ENCODE measurements at regions not wholly inside any gene's neighbourhood (a gene's known extent, or its start where the extent isn't known, plus 50 kb on each side); places are given as distances from the start of the nearest gene placed in this dataset.
A peak's percentile ranks its signal among the peaks of the same experiment; 100 is the strongest.

GRCh38 chr2:129756276-129756675, 223.2 kb upstream of the RAB6C start:
- DNase-seq, result no peak

GRCh38 chr2:129757366-129757914, 222.0 kb upstream of the RAB6C start:
- no peak for DNase-seq

GRCh38 chr2:129757915-129758783, 221.3 kb upstream of the RAB6C start:
- DNase-seq, result no peak

GRCh38 chr2:129758784-129759471, 220.5 kb upstream of the RAB6C start:
- DNase-seq, result no peak

- no peak for DNase-seq
These were observed 219.9 kb upstream of the RAB6C start for GRCh38 chr2:129759472-129760010.

GRCh38 chr2:129760669-129761068, 218.8 kb upstream of the RAB6C start:
- DNase-seq, result no peak

- no peak for DNase-seq
These were observed 217.9 kb upstream of the RAB6C start for GRCh38 chr2:129761569-129762021.

GRCh38 chr2:129762386-129763189, 216.9 kb upstream of the RAB6C start:
- no peak for DNase-seq

- DNase-seq, result no peak
These were observed 216.1 kb upstream of the RAB6C start for GRCh38 chr2:129763190-129763846.

GRCh38 chr2:129763966-129764365, 215.5 kb upstream of the RAB6C start:
- no peak for DNase-seq

GRCh38 chr2:129764376-129765325, 214.8 kb upstream of the RAB6C start:
- DNase-seq, result no peak

GRCh38 chr2:129765326-129765677, 214.2 kb upstream of the RAB6C start:
- DNase-seq, result no peak

GRCh38 chr2:129765678-129766351, 213.7 kb upstream of the RAB6C start:
- DNase-seq, result peak; percentile 18

- peak; percentile 16 for DNase-seq
These were observed 213.0 kb upstream of the RAB6C start for GRCh38 chr2:129766374-129766993.

GRCh38 chr2:129767346-129768035, 212.0 kb upstream of the RAB6C start:
- no peak for DNase-seq

- DNase-seq, result no peak
These were observed 211.5 kb upstream of the RAB6C start for GRCh38 chr2:129768036-129768386.

- DNase-seq, result no peak
These were observed 210.8 kb upstream of the RAB6C start for GRCh38 chr2:129768485-129769184.

GRCh38 chr2:129769185-129769991, 210.1 kb upstream of the RAB6C start:
- DNase-seq, result no peak
